ENCODE measurements at regions not wholly inside any gene's neighbourhood (a gene's known extent, or its start where the extent isn't known, plus 50 kb on each side); places are given as distances from the start of the nearest gene placed in this dataset.
"Not testable (repeated sequence)": the region's sequence is repeated elsewhere in the genome, so short reads cannot be mapped to it uniquely, and the experiment has no call there.

- peaks cover 77% of the 10 kb centered on the region for H3K27me3 ChIP-seq (ENCODE audit: control insufficient read depth, insufficient read depth, low read length)
- no peak overlapping the region for H3K27ac ChIP-seq (ENCODE audit: low read length)
- DNase-seq (ENCODE audit: low read depth, low spot score) = no peak
- no peaks in the 10 kb centered on the region for H3K9me3 ChIP-seq (ENCODE audit: control insufficient read depth, insufficient read depth, low read length)
- peak overlapping the region; percentile 50; the same call in 1 of the 2 replicates for H3K4me3 ChIP-seq (ENCODE audit: low read length)
- H3K4me1 ChIP-seq (ENCODE audit: control insufficient read depth, insufficient read depth, low read length) = peaks cover 7% of the 10 kb centered on the region
- no CpG with 5 or more reads among the region's 53 CpGs for WGBS (ENCODE audit: insufficient coverage, insufficient read length)
- H3K36me3 ChIP-seq (ENCODE audit: control insufficient read depth, insufficient read depth, low read length) = no peaks in the 10 kb centered on the region
These were observed 411.0 kb upstream of the ESRRG start for GRCh38 chr1:217133958-217134856.

- DNase-seq (ENCODE audit: low read depth, low spot score) = no peak
- no peaks in the 10 kb centered on the region for H3K36me3 ChIP-seq (ENCODE audit: control insufficient read depth, insufficient read depth, low read length)
- H3K4me3 ChIP-seq (ENCODE audit: low read length) = no peak overlapping the region
- H3K27me3 ChIP-seq (ENCODE audit: control insufficient read depth, insufficient read depth, low read length) = peaks cover 65% of the 10 kb centered on the region
- no peak overlapping the region for H3K27ac ChIP-seq (ENCODE audit: low read length)
- WGBS (ENCODE audit: insufficient coverage, insufficient read length) = no CpG with 5 or more reads among the region's 20 CpGs
- no peaks in the 10 kb centered on the region for H3K9me3 ChIP-seq (ENCODE audit: control insufficient read depth, insufficient read depth, low read length)
- H3K4me1 ChIP-seq (ENCODE audit: control insufficient read depth, insufficient read depth, low read length) = peaks cover 2% of the 10 kb centered on the region
These were observed 409.9 kb upstream of the ESRRG start for GRCh38 chr1:217133092-217133491.

- H3K36me3 ChIP-seq (ENCODE audit: control insufficient read depth, insufficient read depth, low read length); H3K4me1 ChIP-seq (ENCODE audit: control insufficient read depth, insufficient read depth, low read length); H3K4me3 ChIP-seq (ENCODE audit: low read length); DNase-seq (ENCODE audit: low read depth, low spot score); H3K9me3 ChIP-seq (ENCODE audit: control insufficient read depth, insufficient read depth, low read length); H3K27me3 ChIP-seq (ENCODE audit: control insufficient read depth, insufficient read depth, low read length); H3K27ac ChIP-seq (ENCODE audit: low read length): not testable (repeated sequence)
- no CpG with 5 or more reads among the region's 1 CpG for WGBS (ENCODE audit: insufficient coverage, insufficient read length)
These were observed 400.1 kb upstream of the ESRRG start for GRCh38 chr1:217123340-217123739.

GRCh38 chr1:217117973-217118465 lies 394.8 kb upstream of the ESRRG start:
- Histone ChIP-seq H3K4me1 (ENCODE audit: control insufficient read depth, insufficient read depth, low read length) (no peaks in the 10 kb centered on the region), H3K4me3 (ENCODE audit: low read length) (no peak overlapping the region), H3K27me3 (ENCODE audit: control insufficient read depth, insufficient read depth, low read length) (no peaks in the 10 kb centered on the region), H3K9me3 (ENCODE audit: control insufficient read depth, insufficient read depth, low read length) (no peaks in the 10 kb centered on the region), H3K36me3 (ENCODE audit: control insufficient read depth, insufficient read depth, low read length) (no peaks in the 10 kb centered on the region), H3K27ac (ENCODE audit: low read length) (no peak overlapping the region)
- no peak for DNase-seq (ENCODE audit: low read depth, low spot score)

- Histone ChIP-seq H3K27me3 (ENCODE audit: control insufficient read depth, insufficient read depth, low read length) (no peaks in the 10 kb centered on the region), H3K9me3 (ENCODE audit: control insufficient read depth, insufficient read depth, low read length) (no peaks in the 10 kb centered on the region), H3K4me3 (ENCODE audit: low read length) (no peak overlapping the region), H3K36me3 (ENCODE audit: control insufficient read depth, insufficient read depth, low read length) (no peaks in the 10 kb centered on the region), H3K27ac (ENCODE audit: low read length) (no peak overlapping the region), H3K4me1 (ENCODE audit: control insufficient read depth, insufficient read depth, low read length) (no peaks in the 10 kb centered on the region)
- no CpG with 5 or more reads among the region's 5 CpGs for WGBS (ENCODE audit: insufficient coverage, insufficient read length)
- no peak for DNase-seq (ENCODE audit: low read depth, low spot score)
These were observed 392.5 kb upstream of the ESRRG start for GRCh38 chr1:217115404-217116380.

GRCh38 chr1:217109928-217110327 lies 386.7 kb upstream of the ESRRG start:
- no peaks in the 10 kb centered on the region for H3K4me1 ChIP-seq (ENCODE audit: control insufficient read depth, insufficient read depth, low read length)
- H3K4me3 ChIP-seq (ENCODE audit: low read length) = no peak overlapping the region
- H3K36me3 ChIP-seq (ENCODE audit: control insufficient read depth, insufficient read depth, low read length) = no peaks in the 10 kb centered on the region
- H3K27me3 ChIP-seq (ENCODE audit: control insufficient read depth, insufficient read depth, low read length) = no peaks in the 10 kb centered on the region
- DNase-seq (ENCODE audit: low read depth, low spot score) = no peak
- H3K27ac ChIP-seq (ENCODE audit: low read length) = no peak overlapping the region
- no peaks in the 10 kb centered on the region for H3K9me3 ChIP-seq (ENCODE audit: control insufficient read depth, insufficient read depth, low read length)
- no CpG with 5 or more reads among the region's 1 CpG for WGBS (ENCODE audit: insufficient coverage, insufficient read length)

- Histone ChIP-seq H3K9me3 (ENCODE audit: control insufficient read depth, insufficient read depth, low read length) (no peaks in the 10 kb centered on the region), H3K27ac (ENCODE audit: low read length) (no peak overlapping the region), H3K4me3 (ENCODE audit: low read length) (no peak overlapping the region), H3K27me3 (ENCODE audit: control insufficient read depth, insufficient read depth, low read length) (no peaks in the 10 kb centered on the region), H3K36me3 (ENCODE audit: control insufficient read depth, insufficient read depth, low read length) (no peaks in the 10 kb centered on the region), H3K4me1 (ENCODE audit: control insufficient read depth, insufficient read depth, low read length) (no peaks in the 10 kb centered on the region)
- WGBS (ENCODE audit: insufficient coverage, insufficient read length) = 100% methylated on average over 1 of the region's 8 CpGs
- no peak for DNase-seq (ENCODE audit: low read depth, low spot score)
These were observed 383.1 kb upstream of the ESRRG start for GRCh38 chr1:217106231-217106901.

- Histone ChIP-seq H3K36me3 (ENCODE audit: control insufficient read depth, insufficient read depth, low read length) (no peaks in the 10 kb centered on the region), H3K9me3 (ENCODE audit: control insufficient read depth, insufficient read depth, low read length) (no peaks in the 10 kb centered on the region), H3K4me3 (ENCODE audit: low read length) (no peak overlapping the region), H3K4me1 (ENCODE audit: control insufficient read depth, insufficient read depth, low read length) (no peaks in the 10 kb centered on the region), H3K27ac (ENCODE audit: low read length) (no peak overlapping the region), H3K27me3 (ENCODE audit: control insufficient read depth, insufficient read depth, low read length) (no peaks in the 10 kb centered on the region)
- no peak for DNase-seq (ENCODE audit: low read depth, low spot score)
- WGBS (ENCODE audit: insufficient coverage, insufficient read length) = no CpG with 5 or more reads among the region's 5 CpGs
These were observed 382.2 kb upstream of the ESRRG start for GRCh38 chr1:217105437-217105836.

GRCh38 chr1:217097819-217098218 lies 374.6 kb upstream of the ESRRG start:
- Histone ChIP-seq H3K27me3 (ENCODE audit: control insufficient read depth, insufficient read depth, low read length) (no peaks in the 10 kb centered on the region), H3K27ac (ENCODE audit: low read length) (no peak overlapping the region), H3K9me3 (ENCODE audit: control insufficient read depth, insufficient read depth, low read length) (no peaks in the 10 kb centered on the region), H3K4me3 (ENCODE audit: low read length) (no peak overlapping the region), H3K4me1 (ENCODE audit: control insufficient read depth, insufficient read depth, low read length) (no peaks in the 10 kb centered on the region), H3K36me3 (ENCODE audit: control insufficient read depth, insufficient read depth, low read length) (no peaks in the 10 kb centered on the region)
- DNase-seq (ENCODE audit: low read depth, low spot score) = no peak

GRCh38 chr1:217096200-217096599 lies 373.0 kb upstream of the ESRRG start:
- Histone ChIP-seq H3K9me3 (ENCODE audit: control insufficient read depth, insufficient read depth, low read length) (no peaks in the 10 kb centered on the region), H3K4me3 (ENCODE audit: low read length) (no peak overlapping the region), H3K36me3 (ENCODE audit: control insufficient read depth, insufficient read depth, low read length) (no peaks in the 10 kb centered on the region), H3K4me1 (ENCODE audit: control insufficient read depth, insufficient read depth, low read length) (no peaks in the 10 kb centered on the region), H3K27ac (ENCODE audit: low read length) (no peak overlapping the region), H3K27me3 (ENCODE audit: control insufficient read depth, insufficient read depth, low read length) (no peaks in the 10 kb centered on the region)
- DNase-seq (ENCODE audit: low read depth, low spot score) = no peak
- WGBS (ENCODE audit: insufficient coverage, insufficient read length) = no CpG with 5 or more reads among the region's 7 CpGs

Measured in iPS DF 6.9 (cell line).